Ovary (tissue), 7 donors: ENCODE measurements at regions not wholly inside any gene's neighbourhood (a gene's known extent, or its start where the extent isn't known, plus 50 kb on each side); places are given as distances from the start of the nearest gene placed in this dataset.

ENCODE experiments used
- DNase-seq, 5 donors: peaks; one replicate each; pipeline ENCODE4 v3.0.0-alpha.2; 2019 to 2020
- H3K27ac ChIP-seq, 2 donors: fragments of 200-600 bp; one replicate each; pipeline versions ENCODE4 v1.5.1 to v1.8.0; 2019 to 2022
- H3K27me3 ChIP-seq: fragments of 200-600 bp; one replicate; pipeline ENCODE4 v1.8.0; 2022
- H3K36me3 ChIP-seq: fragments of 200-600 bp; sonication (generic); one replicate; pipeline ENCODE4 v1.5.1; 2019
- H3K4me1 ChIP-seq: one replicate; pipeline ENCODE4 v1.8.1; 2013; ENCODE audit warnings: mild to moderate bottlenecking, moderate library complexity; ENCODE audit not compliant: insufficient read depth
- H3K4me3 ChIP-seq: fragments of 200-600 bp; sonication (generic); one replicate; pipeline ENCODE4 v1.5.1; 2017
- H3K9me3 ChIP-seq, 2 donors: fragments of 200-600 bp in 1 of 2; sonication (generic) in 1 of 2; one replicate each; pipeline versions ENCODE4 v1.5.1 to v1.8.1; 2013 to 2019; ENCODE audit warnings: mild to moderate bottlenecking in 1 of 2, moderate library complexity in 1 of 2
- CTCF ChIP-seq, 3 donors: fragments of 450-650 bp in 2 of 3; fragments of 200-600 bp in 1 of 3; IDR thresholded peaks; one replicate each; pipeline versions ENCODE4 v1.5.1 to v1.8.0; 2016 to 2022; ENCODE audit warnings: antibody characterized with exemption in 3 of 3, mild to moderate bottlenecking in 1 of 3
- EP300 ChIP-seq: sonication (generic); formaldehyde crosslinking; IDR thresholded peaks from one replicate; pipeline ENCODE4 v1.6.1; 2017; ENCODE audit warnings: antibody characterized with exemption
- POLR2A ChIP-seq: fragments of 450-650 bp; IDR thresholded peaks from one replicate; pipeline ENCODE4 v1.6.1; 2017; ENCODE audit warnings: antibody characterized with exemption, mild to moderate bottlenecking, moderate library complexity
- WGBS, 3 donors: extraction: QIAGEN DNeasy Blood & Tissue Kit in 1 of 3; methylation state at CpG; one replicate each; pipeline versions ENCODE4 v1.1.5 to v1.1.7; 2013 to 2017; 5-methylcytosine and 5-hydroxymethylcytosine counted together
- intact Hi-C, 4 donors: fragments of 100-400 bp; cut with DNase I; formaldehyde crosslinking; loops; one replicate each; pipeline versions ENCODE4 v1.11.0 to v1.15.1; 2022 to 2023
- donor health status: DM: no; HTN: no; CAD: no; lungs with moderate emphysema.
- donor health status: DM: no; HTN: no; CAD: no.
- donor health status: Bipolar disorder and iron deficiency.
- donor health status: DM: no; HTN: no; CAD: no.
- donor health status: DM: yes; HTN: yes; CAD: no.

GRCh38 chr2:88815282-88815681 is 123.8 kb downstream of the RPIA start:
- DNase-seq, result no peak
- no peaks in the 10 kb centered on the region for H3K36me3 ChIP-seq
- H3K4me1 ChIP-seq, result no peaks in the 10 kb centered on the region
- H3K4me3 ChIP-seq, result no peak overlapping the region
- TF ChIP-seq CTCF (IDR thresholded peaks at IDR 0.05) (no peak), EP300 (no peak), POLR2A (no peak)
- intact Hi-C loops, result no loop called here
- H3K27me3 ChIP-seq, result no peaks in the 10 kb centered on the region
- no peak overlapping the region for H3K27ac ChIP-seq
- no peaks in the 10 kb centered on the region for H3K9me3 ChIP-seq

- intact Hi-C loops, result no loop called here
- H3K36me3 ChIP-seq, result no peaks in the 10 kb centered on the region
- DNase-seq, result no peak
- no peaks in the 10 kb centered on the region for H3K27me3 ChIP-seq
- TF ChIP-seq CTCF (IDR thresholded peaks at IDR 0.05) (no peak), EP300 (no peak), POLR2A (no peak)
- H3K4me1 ChIP-seq, result no peaks in the 10 kb centered on the region
- no peak overlapping the region for H3K4me3 ChIP-seq
- 91 to 94% (median 93%) methylated on average over 2 of the region's 2 CpGs for WGBS, 3 donors
- no peak overlapping the region for H3K27ac ChIP-seq
- H3K9me3 ChIP-seq, result no peaks in the 10 kb centered on the region
Measured at GRCh38 chr2:88815697-88816096, 124.2 kb downstream of the RPIA start.

GRCh38 chr2:88818381-88818780 is 126.9 kb downstream of the RPIA start:
- WGBS, 3 donors, result 79 to 93% (median 84%) methylated on average over 1 of the region's 1 CpG
- H3K27ac ChIP-seq, result no peak overlapping the region
- no peak for TF ChIP-seq CTCF (IDR thresholded peaks at IDR 0.05)
- no peak for TF ChIP-seq EP300
- no peak for TF ChIP-seq POLR2A
- no peaks in the 10 kb centered on the region for H3K4me1 ChIP-seq
- H3K9me3 ChIP-seq, result no peaks in the 10 kb centered on the region
- DNase-seq, result no peak
- no peak overlapping the region for H3K4me3 ChIP-seq
- H3K27me3 ChIP-seq, result no peaks in the 10 kb centered on the region
- intact Hi-C loops, result no loop called here
- no peaks in the 10 kb centered on the region for H3K36me3 ChIP-seq

GRCh38 chr2:88824951-88825350 is 133.5 kb downstream of the RPIA start:
- TF ChIP-seq CTCF (IDR thresholded peaks at IDR 0.05) (no peak), EP300 (no peak), POLR2A (no peak)
- H3K4me1 ChIP-seq, result no peaks in the 10 kb centered on the region
- no peaks in the 10 kb centered on the region for H3K9me3 ChIP-seq
- H3K4me3 ChIP-seq, result no peak overlapping the region
- no peak overlapping the region for H3K27ac ChIP-seq
- no peaks in the 10 kb centered on the region for H3K27me3 ChIP-seq
- no peak for DNase-seq
- 47 to 72% (median 64%) methylated on average over 6 of the region's 6 CpGs for WGBS, 3 donors
- H3K36me3 ChIP-seq, result no peaks in the 10 kb centered on the region
- intact Hi-C loops, result no loop called here

GRCh38 chr2:88826399-88826798 is 134.9 kb downstream of the RPIA start:
- Histone ChIP-seq H3K36me3 (no peaks in the 10 kb centered on the region), H3K4me3 (no peak overlapping the region), H3K27me3 (no peaks in the 10 kb centered on the region), H3K9me3 (no peaks in the 10 kb centered on the region), H3K27ac (no peak overlapping the region), H3K4me1 (no peaks in the 10 kb centered on the region)
- WGBS, 3 donors, result 54 to 77% (median 56%) methylated on average over 4 of the region's 4 CpGs
- TF ChIP-seq POLR2A (no peak), EP300 (no peak), CTCF (IDR thresholded peaks at IDR 0.05) (no peak)
- intact Hi-C loops, result no loop called here
- no peak for DNase-seq
